OCI-M2 (cell line): ENCODE measurements at regions not wholly inside any gene's neighbourhood (a gene's known extent, or its start where the extent isn't known, plus 50 kb on each side); places are given as distances from the start of the nearest gene placed in this dataset.

Source experiments
- DNase-seq: peaks from one replicate; lab custom pipeline; 2025; ENCODE audit not compliant: unreplicated experiment; lab: John Stamatoyannopoulos, UW

DNA sequence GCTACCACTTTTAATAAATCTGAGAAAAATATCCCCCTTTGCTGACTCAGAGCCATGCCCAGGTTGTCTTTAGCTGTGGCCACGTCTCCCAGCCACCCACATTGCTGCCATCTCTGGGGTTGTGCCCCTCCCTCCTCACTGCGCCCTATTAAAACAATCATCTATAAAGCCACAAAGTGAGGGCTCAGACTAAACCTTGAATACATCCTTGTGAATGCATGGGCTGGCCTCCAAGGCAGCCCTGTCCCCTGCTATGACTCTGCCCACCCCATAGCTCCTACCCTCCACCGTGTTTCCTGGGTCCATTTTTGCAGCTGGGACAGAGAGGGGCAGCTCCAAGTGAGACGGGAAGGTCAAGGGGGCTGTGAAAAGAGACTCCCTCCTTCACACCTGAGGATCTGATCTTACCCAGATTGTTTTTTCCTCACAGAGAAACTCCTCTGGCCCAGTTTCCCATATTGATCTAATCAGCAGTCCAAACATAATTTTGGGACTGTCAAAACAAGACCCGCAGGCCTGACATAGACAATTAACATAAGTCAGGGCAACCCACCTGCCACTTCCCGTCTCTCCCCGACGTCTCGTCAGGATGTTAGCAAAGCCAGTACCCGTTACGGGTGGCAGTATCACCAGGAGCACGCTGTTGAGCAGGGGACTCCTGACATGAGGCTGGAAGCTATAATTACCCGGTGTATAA is 199.0 kb downstream of the KATNAL1 start:
- DNase-seq, result no peak

DNA sequence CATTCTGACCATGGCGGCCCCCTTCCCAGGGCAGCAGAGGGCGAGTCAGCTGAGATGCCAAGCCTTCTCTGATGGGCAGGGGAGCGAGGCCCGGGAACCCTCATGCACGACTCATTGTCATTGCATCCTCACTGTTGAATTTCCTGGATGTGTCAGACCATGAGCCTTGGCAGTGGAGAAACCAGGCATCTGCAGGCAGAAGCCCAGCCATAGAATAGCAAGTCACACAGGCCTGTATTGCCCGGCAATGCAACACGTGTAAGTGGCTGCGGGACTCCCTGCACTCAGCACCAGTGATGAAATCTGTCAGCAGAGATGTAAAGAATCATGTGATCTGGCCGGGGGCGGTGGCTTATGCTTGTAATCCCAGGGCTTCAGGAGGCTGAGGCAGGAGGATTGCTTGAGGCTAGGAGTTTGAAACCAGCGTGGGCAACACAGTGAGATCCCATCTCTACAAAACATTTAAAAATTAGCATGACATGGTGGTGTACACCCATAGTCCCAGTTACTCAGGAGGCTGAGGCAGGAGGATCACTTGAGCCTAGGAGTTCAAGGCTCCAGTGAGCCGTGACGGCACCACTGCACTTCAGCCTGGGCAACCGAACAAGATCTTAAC is 199.7 kb downstream of the KATNAL1 start:
- no peak for DNase-seq

DNA sequence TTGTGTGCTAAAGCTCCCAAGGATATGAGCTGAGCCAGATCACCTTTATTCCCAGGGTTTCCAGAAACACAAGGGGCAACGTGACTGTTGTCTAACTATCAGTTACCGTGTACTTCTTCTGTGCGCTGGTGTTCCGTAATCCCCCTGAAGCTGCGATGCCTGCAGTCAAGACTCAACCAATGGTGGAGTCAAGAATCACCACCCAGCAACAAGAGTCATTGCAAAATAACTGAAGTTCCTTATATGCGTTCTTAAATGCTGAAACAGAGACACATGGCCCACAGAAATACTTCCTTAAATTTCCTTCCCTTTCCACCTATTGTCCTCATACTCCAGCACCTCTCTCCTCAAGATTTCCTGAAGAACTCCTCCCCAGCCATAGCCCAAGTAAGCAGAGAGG is 200.2 kb downstream of the KATNAL1 start:
- no peak for DNase-seq

DNA sequence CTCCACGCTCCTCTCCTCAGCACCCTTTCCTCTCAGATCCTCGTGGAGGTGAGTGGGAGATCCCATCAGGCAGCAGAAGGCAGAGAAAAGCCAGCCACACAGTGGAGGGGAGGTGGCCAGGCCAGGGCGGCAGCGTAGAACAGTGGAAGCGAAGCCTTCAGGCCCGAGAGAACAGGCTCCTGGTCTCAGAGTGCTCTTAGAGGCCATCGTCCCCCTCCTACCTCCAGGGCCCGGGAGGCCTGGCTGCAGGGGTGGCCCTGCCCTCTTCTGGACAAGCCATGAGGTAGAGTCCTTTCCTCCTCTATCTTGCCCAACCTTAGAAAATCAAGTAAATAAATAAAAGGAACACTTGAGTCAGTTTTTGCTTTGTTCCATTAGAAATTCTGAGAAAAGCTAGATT is 202.0 kb downstream of the KATNAL1 start:
- DNase-seq, result no peak

DNA sequence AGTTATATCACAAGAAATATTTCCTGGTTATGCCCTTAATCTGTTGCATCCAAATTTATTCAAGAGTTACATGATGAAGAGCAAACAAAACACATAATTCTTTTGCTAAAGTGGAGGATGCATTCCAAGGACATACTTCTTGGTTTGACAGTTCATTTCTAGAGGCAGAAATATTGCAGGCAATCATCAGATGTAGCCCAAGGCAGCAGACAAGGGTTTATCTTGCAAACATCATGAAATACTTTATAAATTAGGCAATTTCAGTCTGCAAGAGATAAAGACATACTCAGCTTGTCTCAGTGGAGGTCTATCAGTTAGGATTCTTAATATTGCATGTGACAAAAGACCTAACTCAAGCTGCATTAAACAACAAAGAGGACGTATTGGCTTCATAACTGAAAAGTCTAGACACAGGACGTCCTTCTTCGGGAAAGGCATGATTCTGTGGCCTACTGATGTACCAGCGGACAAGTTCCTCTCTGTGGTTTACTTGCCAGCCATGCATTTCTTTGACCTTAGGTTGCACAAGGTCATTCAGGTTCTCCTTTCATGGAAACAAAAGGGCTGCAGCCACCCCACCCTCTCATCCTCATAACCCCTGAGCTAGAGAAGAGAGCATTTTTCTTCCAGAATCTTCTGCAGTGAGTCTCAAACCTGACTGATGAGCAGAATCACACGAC is 204.1 kb downstream of the KATNAL1 start:
- DNase-seq, result no peak

DNA sequence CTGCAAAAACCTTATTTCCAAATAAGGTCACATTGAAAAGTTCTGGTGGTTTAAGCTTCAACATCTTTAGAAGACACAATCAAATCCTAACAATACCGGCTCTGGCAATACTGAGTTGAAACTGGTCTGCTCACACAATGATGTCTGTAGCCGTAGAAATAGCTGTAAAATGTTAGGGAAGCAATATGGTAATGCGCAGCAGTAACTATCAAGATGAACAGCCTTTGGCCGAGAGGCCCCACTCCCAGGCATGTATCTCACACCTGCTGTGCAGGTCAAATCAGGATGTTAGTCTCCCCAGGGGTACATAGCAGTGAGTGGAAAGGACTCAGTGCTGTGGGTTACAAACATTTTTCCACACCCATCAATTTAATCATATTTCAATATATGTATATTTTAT is 207.1 kb downstream of the KATNAL1 start:
- DNase-seq, result no peak

DNA sequence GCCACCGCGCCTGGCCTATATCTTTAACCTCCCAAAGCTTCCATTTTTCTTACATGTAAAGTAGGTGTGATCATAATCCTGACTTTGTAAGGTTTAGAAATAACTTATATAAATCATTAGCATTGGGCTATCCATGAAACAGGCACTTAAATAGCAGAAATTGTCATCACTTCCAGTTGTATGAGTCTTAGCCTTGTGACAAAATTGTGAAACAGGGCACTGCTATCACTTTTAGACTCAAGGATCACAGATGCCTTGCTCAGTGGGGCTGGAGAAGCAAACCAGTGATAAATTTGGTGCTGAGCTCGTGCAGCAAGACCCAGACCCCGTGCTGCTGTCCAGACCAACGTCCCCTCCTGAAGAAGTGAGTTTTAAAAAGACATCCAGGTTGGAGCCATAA is 209.7 kb downstream of the KATNAL1 start:
- no peak for DNase-seq

DNA sequence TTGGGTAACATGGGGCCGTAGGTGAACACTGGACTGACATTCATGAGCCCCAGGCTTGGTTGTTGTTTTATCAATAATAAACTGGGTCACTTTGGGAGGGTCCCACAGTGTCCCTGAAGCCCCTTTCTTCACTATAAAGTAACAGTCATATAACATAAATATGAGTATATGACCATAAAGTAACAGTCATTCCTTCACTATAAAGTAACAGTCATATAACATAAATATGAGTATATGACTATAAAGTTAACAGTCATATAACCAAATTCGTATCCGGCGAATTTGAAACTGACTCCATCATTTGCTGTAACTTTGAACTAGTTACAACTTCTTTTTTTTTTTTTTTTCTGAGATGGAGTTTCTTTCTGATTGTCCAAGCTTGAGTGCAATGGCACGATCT is 210.3 kb downstream of the KATNAL1 start:
- no peak for DNase-seq

DNA sequence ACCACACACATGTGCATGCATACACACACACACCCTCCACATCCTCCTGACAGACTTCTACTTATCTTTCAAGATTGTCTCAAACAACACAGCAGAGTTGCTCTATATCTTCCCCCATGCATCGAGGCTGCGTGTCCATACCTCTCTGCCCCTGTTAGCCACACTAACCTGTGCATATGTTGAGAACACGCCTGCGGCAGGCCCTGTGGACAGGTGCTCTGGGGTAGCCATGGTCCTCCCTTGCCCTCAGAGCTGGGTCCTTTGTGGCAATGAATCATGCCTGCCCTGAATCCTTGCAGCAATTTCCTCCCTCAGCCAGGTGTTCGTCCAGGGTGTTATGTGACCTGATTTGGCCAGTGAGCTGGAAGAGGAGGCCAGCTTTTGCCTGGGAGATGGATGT is 213.3 kb downstream of the KATNAL1 start:
- no peak for DNase-seq

DNA sequence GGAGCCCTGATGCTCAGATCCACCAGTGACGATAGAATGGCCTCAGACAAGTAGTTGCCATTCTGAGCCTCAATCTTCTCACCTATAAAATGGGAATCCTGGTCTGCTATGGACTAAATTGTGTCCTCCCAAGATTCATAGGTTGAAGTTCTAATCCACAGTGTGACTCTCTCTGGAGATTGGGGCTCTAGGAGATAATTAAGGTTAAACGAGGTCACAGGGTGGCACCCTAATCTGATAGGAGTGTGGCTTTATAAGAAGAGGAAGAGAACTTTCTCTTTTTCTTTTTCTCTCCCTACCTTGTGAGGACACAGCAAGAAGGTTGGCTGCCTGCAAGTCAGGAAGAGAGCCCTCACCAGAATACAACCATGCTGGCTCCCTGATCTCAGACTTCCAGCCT is 214.1 kb downstream of the KATNAL1 start:
- DNase-seq, result no peak

DNA sequence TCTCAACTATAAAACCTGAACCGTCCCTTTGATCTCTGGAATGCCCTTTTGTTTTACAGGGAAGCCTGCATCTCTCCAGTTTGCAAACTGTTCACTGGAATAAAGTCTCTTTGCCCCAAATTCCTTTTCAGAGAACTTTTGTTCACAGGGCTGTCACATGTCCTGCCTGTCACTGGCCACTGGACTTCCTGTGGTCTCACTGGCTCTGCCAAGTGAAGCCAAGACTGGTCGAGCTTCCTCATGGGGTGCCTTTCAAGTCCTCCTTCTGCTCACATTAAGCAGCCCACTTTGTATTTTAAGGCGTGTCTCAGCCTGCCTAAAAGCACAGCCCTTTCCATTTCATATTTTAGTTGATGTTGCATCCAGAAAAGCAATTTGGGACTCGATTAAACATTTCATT is 215.7 kb downstream of the KATNAL1 start:
- no peak for DNase-seq

DNA sequence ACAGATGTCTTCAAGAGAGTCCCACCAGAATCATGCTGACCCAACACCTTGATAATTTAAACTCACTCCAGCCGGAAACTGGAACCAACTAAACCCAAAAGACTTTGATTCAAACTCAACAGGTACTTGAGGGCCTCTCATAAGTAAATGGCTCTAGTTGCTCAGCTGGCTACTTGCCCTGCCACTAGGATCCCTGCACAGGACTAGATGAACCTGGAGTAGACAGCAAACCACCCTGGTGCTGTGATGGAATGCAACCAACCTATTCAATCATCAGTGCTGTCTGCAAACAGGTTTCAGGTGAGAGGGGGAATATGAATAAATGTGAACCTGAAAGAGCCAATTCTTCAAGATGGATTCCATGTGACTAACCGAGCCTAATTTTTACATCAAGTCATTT is 216.3 kb downstream of the KATNAL1 start:
- DNase-seq, result no peak

DNA sequence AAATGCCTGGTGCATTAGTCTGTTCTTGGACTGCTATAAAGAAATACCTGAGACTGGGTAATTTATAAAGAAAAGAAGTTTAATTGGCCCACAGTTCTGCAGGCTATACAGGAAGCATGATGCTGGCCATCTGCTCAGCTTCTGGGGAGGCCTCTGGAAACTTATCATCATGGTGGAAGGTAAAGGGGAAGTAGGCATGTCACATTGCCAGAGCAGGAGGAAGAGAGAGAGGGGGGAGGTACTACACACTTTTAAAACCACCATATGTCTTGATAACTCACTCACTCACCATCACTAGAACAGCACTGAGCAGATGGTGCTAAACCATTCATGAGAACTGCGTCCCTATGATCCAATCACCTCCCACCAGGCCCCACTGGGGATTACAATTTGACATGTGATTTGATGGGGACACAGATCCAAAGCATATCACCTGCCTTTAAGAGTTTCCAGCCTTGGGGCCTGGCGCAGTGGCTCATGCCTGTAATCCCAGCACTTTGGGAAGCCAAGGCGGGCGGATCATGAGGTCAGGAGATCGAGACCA is 219.0 kb downstream of the KATNAL1 start:
- DNase-seq, result no peak

DNA sequence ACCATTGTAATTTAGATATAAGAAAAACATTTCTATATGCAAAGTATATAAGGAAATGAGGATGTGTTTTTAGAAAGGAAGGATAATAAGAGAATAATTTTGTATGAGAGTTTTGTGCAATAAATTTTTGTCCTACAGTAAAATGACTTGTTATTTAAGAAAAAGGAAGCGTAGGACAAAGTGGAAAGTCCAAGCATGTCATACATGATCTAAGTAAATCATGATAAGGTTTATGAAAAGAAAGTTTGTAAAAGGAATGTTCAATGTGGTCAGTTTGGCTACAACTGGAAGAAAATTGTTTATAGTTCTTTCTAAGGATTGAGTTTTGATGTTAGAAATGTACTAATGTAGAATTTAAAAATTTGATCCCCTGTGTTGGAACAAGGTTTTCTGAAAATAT is 222.3 kb downstream of the KATNAL1 start:
- DNase-seq, result no peak

DNA sequence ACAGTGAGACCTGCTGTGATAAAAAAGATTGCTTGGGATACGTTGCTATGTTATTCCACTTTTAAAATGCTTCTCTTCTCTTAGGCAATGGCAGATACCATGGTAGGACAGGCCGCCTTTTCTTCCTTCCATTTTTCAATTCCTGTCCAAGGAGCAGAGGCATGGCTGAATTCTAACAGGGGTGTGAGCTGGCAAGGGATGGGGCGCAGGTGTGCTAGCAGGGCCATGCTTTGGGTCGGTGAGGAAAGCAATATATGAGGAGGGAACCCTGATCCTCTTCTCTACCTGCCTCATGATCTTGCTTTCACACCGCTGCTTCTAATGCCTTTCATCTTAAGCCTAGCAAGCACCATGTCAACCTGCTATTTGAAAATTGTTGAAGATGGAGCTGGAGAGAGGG is 225.0 kb downstream of the KATNAL1 start:
- no peak for DNase-seq

DNA sequence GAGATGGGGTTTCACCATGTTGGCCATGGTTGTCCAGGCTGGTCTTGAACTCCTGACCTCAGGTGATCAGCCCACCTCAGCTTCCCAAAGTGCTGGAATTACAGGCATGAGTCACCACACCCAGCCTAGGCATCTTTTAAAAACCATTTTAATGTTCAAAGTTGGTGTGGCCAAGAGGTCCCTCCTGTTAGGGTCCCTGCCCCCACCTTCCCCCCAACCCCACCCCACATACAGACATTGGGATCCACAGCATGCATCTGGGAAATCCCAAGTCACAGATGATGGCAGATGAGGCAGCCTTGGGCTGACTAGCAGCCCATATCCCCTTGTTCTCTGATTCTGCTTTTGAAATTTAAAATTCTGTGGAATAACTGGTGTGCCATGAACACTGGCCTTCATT is 226.0 kb downstream of the KATNAL1 start:
- no peak for DNase-seq

DNA sequence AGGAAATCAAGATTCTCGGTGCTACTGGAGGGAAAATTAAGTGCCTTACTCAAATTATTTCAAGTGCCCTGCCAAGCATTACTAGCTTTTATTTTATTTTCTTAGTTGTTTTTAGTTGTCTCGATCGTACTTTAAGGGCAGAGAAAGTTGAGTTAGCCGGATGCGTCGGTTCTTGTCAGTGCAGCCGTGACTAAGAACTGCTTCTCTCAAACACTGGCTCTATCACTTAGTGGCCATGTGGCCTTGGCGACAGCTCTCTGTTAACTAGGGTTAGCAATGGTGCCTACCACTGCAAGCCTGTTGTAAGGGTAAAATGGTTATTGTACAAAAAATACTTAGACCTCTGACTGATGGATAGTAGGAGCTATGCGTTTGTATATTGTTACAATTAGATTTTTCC is 227.8 kb downstream of the KATNAL1 start:
- DNase-seq, result no peak

DNA sequence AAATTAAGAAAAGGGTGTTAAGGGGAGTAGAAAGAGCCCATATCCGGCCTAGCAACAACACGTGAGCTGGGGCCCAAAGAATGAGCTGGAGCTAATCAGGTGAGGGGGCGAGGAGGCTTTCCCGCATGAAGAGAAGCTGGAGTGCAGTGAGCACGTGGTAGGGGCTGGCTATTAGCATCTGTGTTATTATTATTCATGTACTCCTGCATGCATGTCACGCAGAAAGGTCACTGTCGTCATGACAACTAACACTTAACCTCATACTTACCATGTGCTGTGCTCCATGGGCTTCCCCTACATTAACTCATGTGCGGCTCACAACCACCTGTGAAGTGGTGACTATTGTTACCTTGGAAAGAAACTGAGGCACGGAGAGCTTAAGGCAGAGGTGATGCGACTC is 227.6 kb upstream of the UBL3 start:
- DNase-seq, result no peak

DNA sequence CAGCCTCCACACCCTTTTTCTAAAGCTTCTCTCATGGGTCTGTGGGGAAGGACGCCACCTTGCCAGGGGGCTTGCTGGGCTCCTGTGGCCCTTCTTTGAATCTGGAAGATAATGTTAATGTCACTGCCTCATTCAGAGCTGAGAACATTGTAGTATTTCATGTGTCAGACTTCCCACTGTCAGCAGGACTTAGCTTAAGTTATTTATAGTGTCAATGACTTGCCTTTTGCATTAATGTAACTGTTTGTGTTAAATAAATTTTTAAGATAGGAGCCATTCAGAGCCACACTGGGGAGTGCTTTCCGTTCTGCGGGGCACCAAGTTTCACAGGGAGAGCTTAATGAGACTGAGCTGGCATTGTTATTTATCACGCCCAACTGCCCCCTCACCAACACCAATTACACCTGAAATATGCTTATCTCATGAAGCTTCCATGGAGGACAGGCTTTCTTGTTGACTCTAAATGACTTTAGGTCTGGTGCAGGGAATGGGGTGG is 226.9 kb upstream of the UBL3 start:
- DNase-seq, result no peak

DNA sequence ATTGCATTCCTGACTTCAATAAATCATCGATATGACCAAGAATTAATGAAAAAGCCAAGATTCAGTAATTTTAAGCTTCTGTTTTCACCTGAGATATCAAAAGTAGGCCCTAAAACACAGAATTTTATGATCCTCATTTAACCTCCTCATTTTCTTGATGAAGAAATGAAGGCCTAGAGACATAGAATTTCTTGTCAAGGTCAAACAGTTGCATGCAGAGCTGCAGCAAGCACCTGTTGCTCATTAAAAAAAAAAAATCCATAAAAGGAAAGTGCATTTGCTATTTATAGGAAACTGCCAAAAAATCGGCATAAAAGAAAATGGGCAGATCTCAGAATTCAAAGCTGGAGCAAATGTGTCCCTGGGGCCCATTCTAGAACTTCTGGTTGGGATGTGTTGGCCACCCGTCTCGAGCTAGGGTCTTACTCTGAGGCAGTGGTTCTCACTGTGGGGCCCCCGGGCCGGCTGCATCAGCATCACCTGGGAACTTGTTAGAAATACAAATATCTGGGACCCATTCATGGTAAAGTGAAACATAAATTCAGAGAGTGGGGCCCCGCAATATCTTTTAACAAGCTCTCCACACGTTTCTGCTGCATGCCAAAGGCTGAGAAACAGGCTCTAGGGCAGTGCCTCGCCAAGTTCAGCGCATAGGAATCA is 224.7 kb upstream of the UBL3 start:
- no peak for DNase-seq

DNA sequence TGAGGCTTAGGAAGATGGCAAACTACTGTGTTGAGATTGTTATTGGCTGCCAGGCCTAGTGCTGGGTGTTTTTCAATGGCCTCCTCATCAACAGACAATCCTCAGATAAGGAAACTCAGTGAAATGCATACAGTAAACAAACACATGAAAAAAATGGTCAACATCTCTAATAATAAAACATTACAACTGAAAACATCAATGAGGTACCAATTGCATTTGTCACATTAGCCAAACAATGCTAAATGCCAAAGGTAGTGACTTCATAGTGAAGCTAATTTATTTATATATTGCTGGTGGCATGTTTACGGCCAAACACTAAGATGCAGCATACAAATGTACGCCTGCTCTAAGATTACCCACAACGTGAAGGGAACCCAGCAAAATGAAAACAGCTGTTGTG is 224.0 kb upstream of the UBL3 start:
- DNase-seq, result no peak

DNA sequence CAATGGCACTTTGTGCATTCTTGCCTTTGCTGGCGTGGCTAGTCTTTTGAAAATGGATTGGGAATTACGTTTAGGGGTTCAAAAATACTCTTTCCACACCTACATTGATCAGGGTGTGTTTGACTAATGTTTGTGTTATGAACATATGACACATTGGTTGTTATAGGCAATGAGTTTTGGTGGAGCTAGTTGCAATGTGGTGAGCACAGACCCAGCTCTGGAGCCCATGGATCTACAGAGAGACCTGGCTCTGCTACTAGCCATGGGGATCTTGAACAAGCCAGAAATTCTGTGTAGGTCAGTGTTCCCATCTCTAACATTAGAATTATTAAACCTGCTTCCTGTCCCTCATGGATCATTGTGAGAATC is 222.4 kb upstream of the UBL3 start:
- no peak for DNase-seq
